Muscle of leg (tissue), 3 donors: ENCODE measurements at regions not wholly inside any gene's neighbourhood (a gene's known extent, or its start where the extent isn't known, plus 50 kb on each side); places are given as distances from the start of the nearest gene placed in this dataset.

Experiments
- DNase-seq: peaks from one replicate; pipeline ENCODE4 v3.0.0; 2013
- H3K27ac ChIP-seq: one replicate; pipeline ENCODE4 v1.5.1; 2013; ENCODE audit warnings: mild to moderate bottlenecking, low read length, control low read depth
- H3K27me3 ChIP-seq: one replicate; pipeline ENCODE4 v1.6.1; 2013; ENCODE audit warnings: low read length; ENCODE audit not compliant: control insufficient read depth, insufficient read depth
- H3K36me3 ChIP-seq: one replicate; pipeline ENCODE4 v1.6.1; 2013; ENCODE audit warnings: low read length; ENCODE audit not compliant: control insufficient read depth, insufficient read depth
- H3K4me1 ChIP-seq: one replicate; pipeline ENCODE4 v1.6.1; 2013; ENCODE audit warnings: low read length; ENCODE audit not compliant: control insufficient read depth, insufficient read depth
- H3K4me3 ChIP-seq: one replicate; pipeline ENCODE4 v1.5.1; 2013; ENCODE audit warnings: low read length, control low read depth
- H3K9me3 ChIP-seq: replicated peaks from 2 replicates; pipeline ENCODE4 v1.6.1; 2013; ENCODE audit warnings: low read depth, low read length; ENCODE audit not compliant: control insufficient read depth
- WGBS: methylation state at CpG from one replicate; pipeline ENCODE4 v1.1.5; 2013; ENCODE audit warnings: missing lambda C conversion rate; ENCODE audit not compliant: insufficient coverage; 5-methylcytosine and 5-hydroxymethylcytosine counted together

DNA sequence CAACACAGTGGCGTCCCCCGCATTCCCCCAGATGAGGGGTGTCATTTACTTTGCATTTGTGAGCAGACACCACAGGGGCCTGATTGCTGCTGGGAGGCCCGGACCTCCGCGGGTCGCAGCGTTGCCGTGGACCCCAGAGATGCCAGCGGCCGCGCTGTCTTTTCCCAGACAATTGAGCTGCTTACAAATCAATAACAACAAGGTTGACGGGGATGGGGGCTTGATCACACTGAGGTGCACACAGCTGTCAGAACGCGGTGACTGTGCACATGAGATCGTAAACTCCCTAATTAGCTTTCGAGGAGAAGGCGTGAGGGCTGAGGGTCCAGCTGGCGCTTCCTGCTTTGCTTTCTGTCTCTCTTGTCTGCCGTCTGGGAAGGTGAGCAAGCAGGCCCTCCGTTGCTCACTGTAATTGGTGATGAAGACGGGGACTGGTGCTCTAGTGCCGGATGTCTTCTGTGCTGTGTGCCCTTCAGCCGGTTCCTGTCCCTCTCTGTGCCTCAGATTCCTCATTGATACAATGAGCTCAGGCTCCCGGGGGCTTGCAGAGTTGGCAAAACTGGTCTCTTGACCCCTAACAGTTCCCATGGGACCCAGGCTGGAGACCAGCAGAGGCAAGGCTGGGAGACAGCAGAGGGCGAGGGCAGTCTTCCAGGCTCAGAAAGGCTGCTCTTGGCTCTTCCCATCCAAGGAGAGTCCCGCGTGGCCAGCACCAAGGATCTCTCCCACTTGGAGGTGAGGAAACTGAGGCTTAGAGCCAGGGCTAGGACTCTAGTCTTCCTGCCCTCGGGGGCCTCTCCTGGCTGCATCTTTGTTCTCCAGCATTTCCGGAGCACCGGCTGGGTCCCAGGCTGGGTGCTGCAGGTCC lies 126.0 kb upstream of the PMEPA1 start:
- Histone ChIP-seq H3K9me3 (no peaks in the 10 kb centered on the region), H3K27me3 (peaks cover 2% of the 10 kb centered on the region), H3K4me3 (no peak overlapping the region), H3K4me1 (peaks cover 49% of the 10 kb centered on the region), H3K36me3 (no peaks in the 10 kb centered on the region), H3K27ac (no peak overlapping the region)
- DNase-seq, result no peak
- WGBS, result 65% methylated on average over 29 of the region's 30 CpGs

GRCh38 chr20:57835074-57835452 lies 125.2 kb upstream of the PMEPA1 start:
- WGBS, result no CpG with 5 or more reads among the region's 1 CpG

DNA sequence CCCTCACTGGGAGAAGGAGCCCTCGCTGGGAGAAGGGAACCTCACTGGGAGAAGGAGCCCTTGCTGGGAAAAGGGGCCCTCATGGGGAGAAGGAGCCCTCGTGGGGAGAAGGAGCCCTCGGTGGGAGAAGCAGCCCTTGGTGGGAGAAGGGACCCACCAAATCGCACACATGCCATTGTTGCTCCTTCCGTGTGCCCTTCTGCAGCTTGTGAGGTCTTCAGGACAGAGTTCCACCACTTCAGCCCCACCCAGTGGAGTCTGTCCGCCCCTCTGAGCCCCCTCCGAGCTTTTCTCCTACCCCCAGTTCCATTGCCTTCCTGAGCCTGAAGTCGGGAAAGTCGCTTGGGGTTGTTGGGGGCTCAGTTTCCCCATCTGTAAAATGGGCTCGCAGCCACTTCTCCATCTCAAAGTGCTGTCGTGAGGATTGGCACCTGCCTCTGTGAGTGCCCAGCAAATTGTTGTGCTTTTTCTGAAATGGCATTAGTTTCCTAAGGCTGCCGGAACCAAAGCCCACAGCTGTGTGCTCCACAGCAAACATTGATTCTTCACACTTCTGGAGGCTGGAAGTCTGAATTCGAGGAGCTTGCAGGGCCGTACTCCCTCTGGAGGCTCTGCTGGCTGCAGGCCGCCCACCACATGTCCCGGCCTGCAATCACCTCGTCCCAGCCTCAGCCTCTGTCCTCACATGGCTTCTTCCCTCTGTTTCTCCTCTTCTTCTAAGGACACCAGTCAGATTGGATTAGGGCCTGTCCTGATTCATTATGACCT lies 124.7 kb upstream of the PMEPA1 start:
- WGBS, result 73% methylated on average over 13 of the region's 17 CpGs
- no peaks in the 10 kb centered on the region for H3K36me3 ChIP-seq
- H3K27ac ChIP-seq, result no peak overlapping the region
- peak; percentile 71 for DNase-seq
- H3K4me3 ChIP-seq, result no peak overlapping the region
- H3K27me3 ChIP-seq, result no peaks in the 10 kb centered on the region
- peaks cover 39% of the 10 kb centered on the region for H3K4me1 ChIP-seq
- H3K9me3 ChIP-seq, result no peaks in the 10 kb centered on the region

More at GRCh38 chr20:57835074-57835452, 125.2 kb upstream of the PMEPA1 start:
- Histone ChIP-seq H3K4me1 (peaks cover 44% of the 10 kb centered on the region), H3K36me3 (no peaks in the 10 kb centered on the region), H3K9me3 (no peaks in the 10 kb centered on the region), H3K27me3 (peaks cover 2% of the 10 kb centered on the region), H3K27ac (no peak overlapping the region), H3K4me3 (no peak overlapping the region)
- no peak for DNase-seq

DNA sequence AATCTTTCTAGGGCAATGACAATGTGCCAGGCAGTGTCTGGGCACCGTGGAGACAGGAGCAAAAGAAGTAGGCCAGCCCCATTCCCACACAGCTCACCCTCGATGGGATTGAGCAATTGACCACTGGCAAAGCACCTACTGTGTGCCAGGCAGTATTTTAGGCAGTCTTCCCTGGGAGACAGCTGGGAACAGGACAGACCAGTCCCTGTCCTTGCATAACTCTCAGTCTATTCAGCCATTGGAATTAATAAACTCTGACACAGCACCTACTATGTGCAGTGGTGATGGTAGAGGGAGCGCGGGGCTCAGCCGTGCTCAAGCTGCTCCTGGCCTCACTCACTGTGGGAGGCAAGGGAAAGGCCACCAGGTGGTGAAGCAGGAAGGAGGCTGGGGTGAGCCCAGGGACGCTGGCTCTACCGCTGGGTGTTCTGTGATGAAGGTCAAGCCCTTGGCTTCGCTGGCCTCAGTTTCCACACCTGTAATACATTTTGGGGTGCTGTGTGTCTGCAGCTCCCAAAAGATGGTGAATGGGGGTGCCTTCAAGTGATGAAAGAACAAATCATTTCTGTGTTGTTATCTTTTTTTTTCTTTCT lies 122.3 kb upstream of the PMEPA1 start:
- 84% methylated on average over 5 of the region's 8 CpGs for WGBS
- H3K4me1 ChIP-seq, result peaks cover 19% of the 10 kb centered on the region
- no peaks in the 10 kb centered on the region for H3K27me3 ChIP-seq
- no peaks in the 10 kb centered on the region for H3K9me3 ChIP-seq
- H3K27ac ChIP-seq, result no peak overlapping the region
- H3K4me3 ChIP-seq, result no peak overlapping the region
- no peak for DNase-seq
- no peaks in the 10 kb centered on the region for H3K36me3 ChIP-seq

- Histone ChIP-seq H3K4me1 (peaks cover 19% of the 10 kb centered on the region), H3K9me3 (no peaks in the 10 kb centered on the region), H3K36me3 (no peaks in the 10 kb centered on the region), H3K4me3 (no peak overlapping the region), H3K27ac (no peak overlapping the region), H3K27me3 (no peaks in the 10 kb centered on the region)
- 77% methylated on average over 7 of the region's 9 CpGs for WGBS
- DNase-seq, result no peak
Measured at GRCh38 chr20:57831326-57831992, 121.6 kb upstream of the PMEPA1 start.

DNA sequence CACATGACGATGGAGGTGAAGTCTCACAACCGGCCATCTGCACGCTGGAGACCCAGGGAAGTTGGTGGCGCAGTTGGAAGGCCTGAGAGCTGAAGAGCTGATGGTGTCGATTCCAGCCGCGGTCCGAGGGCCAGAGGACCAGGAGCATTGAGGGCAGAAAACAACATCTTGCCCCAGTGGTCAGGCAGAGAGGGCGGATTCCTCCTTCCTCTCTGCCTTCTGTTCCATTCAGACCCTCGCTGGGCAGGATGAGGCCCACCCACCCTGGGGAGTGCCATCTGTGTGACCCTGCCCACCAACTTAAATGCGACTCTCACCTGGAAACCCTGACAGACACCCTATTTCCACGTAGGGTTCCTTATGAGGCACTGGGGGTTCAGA lies 120.7 kb upstream of the PMEPA1 start:
- no peak overlapping the region for H3K4me3 ChIP-seq
- H3K9me3 ChIP-seq, result no peaks in the 10 kb centered on the region
- H3K4me1 ChIP-seq, result peaks cover 22% of the 10 kb centered on the region
- WGBS, result 89% methylated on average over 10 of the region's 12 CpGs
- DNase-seq, result no peak
- H3K27me3 ChIP-seq, result no peaks in the 10 kb centered on the region
- no peaks in the 10 kb centered on the region for H3K36me3 ChIP-seq
- no peak overlapping the region for H3K27ac ChIP-seq

DNA sequence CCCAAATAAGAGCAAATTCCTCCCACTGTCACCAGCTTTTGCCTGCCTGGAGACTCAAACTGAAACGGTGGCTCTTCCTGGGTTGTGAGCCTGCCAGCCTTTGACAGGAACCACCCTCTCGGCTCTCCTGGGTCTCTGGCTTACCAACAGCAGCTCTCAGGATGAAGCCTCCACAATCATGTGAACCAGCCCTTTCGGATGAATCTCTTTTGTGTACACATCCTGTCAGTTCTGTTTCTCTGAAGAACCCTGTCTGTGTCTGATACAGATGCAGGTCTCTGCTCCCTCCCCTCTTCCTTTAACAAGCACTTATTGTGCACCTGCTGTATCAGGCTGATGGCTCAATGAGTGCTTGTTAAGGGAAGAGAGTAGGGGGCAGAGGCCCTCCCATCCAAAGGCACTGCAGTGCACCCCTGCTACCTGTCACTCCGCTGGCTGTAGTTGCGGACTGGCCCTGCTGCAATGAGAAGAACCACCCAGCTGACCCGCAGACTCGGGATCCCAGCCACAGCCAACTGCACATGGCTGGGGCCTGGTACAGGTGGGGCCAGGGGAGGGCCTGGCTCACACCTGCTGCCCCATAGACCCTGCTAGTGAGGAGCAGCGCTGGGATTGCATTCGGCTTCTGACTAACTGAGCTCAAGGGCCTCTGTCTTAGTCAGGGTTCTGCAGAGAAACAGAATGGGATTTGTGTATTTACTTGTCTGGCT lies 120.1 kb upstream of the PMEPA1 start:
- DNase-seq, result no peak
- Histone ChIP-seq H3K36me3 (no peaks in the 10 kb centered on the region), H3K27me3 (no peaks in the 10 kb centered on the region), H3K9me3 (no peaks in the 10 kb centered on the region), H3K4me1 (peaks cover 22% of the 10 kb centered on the region), H3K4me3 (no peak overlapping the region), H3K27ac (no peak overlapping the region)
- WGBS, result 82% methylated on average over 8 of the region's 9 CpGs

GRCh38 chr20:57829336-57829735 lies 119.5 kb upstream of the PMEPA1 start:
- WGBS, result 90% methylated on average over 2 of the region's 6 CpGs
- H3K4me3 ChIP-seq, result no peak overlapping the region
- H3K27ac ChIP-seq, result no peak overlapping the region
- DNase-seq, result no peak
- peaks cover 21% of the 10 kb centered on the region for H3K4me1 ChIP-seq
- no peaks in the 10 kb centered on the region for H3K9me3 ChIP-seq
- no peaks in the 10 kb centered on the region for H3K27me3 ChIP-seq
- no peaks in the 10 kb centered on the region for H3K36me3 ChIP-seq

- Histone ChIP-seq H3K27me3 (no peaks in the 10 kb centered on the region), H3K36me3 (no peaks in the 10 kb centered on the region), H3K27ac (no peak overlapping the region), H3K9me3 (no peaks in the 10 kb centered on the region), H3K4me1 (peaks cover 20% of the 10 kb centered on the region), H3K4me3 (no peak overlapping the region)
- no peak for DNase-seq
- 93% methylated on average over 8 of the region's 10 CpGs for WGBS
Measured at GRCh38 chr20:57828696-57829095, 118.9 kb upstream of the PMEPA1 start.
